Activated gamma-delta T cell treated with anti-CD3 and anti-CD28 coated beads, Interleukin-2, amount 50 U/mL, for 16 hours (primary cell): ENCODE measurements at regions not wholly inside any gene's neighbourhood (a gene's known extent, or its start where the extent isn't known, plus 50 kb on each side); places are given as distances from the start of the nearest gene placed in this dataset.
"Not testable (repeated sequence)": the region's sequence is repeated elsewhere in the genome, so short reads cannot be mapped to it uniquely, and the experiment has no call there.

Source experiments
- DNase-seq: peaks from one replicate; pipeline ENCODE4 v3.0.0-alpha.2; 2020; ENCODE audit warnings: low read depth

GRCh38 chr13:59415498-59415897, 748.2 kb downstream of the DIAPH3 start:
- DNase-seq, result no peak

DNA sequence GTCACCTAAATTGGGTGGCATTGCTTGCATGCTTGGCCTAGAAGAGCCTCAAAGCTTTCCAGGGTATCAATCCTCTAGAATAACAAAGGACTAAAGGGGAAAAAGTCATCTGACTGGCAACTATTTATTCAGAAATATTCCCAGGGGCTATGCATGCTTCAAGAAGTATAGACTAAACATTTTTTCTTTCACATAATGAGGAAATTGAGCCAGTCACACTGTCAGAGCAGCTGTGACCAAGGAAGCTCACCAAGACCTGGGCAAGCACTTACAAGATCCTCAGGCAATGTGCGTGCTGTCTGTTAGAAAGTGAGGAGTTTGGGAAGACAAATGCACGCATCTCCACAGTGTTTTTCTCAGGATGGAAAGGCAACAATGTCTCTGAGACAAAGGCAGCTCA, 747.2 kb downstream of the DIAPH3 start:
- no peak for DNase-seq

GRCh38 chr13:59422646-59423045, 741.1 kb downstream of the DIAPH3 start:
- DNase-seq, result no peak

- no peak for DNase-seq
Measured at GRCh38 chr13:59423708-59424340, 739.9 kb downstream of the DIAPH3 start.

DNA sequence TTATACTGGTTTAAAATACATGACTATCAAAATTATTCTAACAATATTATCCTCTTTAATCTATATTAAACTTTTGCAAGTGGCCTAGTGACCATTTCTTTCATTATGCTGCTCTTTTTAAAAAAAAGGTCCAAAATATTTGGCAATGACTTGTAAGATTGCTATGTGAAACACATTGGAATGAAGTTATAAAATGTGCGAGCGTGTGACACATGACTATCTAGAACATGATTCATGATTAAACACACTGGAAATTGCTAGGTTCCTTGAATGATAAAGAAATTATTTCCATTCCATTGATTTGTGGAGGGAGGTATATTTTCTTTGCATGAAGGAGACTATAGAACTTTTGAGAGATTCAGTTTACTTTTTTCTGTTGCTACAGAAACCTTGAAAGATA, 739.1 kb downstream of the DIAPH3 start:
- DNase-seq, result no peak

DNA sequence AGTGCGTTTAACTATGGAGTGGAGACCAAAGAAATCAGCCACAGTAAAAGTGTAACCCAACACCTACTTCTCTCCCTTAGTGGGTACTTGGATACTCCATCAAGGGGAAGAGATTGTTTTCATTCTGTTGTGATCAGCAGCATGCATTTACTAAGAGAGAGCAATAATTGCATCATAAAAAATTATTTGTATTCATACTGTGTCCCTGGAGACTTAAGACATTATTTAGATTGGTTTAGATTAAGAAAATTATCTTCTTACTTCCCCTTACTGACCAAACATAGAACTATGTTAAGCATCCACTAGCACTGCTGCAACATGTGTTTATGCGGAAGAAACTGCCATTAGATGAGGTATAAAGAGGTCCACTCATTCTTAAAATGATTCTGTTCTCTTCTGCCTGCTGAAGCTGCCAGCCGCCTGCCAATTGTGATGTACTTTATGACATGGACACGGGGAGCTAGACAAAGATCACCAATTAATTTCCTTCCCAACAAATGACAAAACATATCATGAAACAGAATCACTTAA, 738.5 kb downstream of the DIAPH3 start:
- DNase-seq, result no peak

- no peak for DNase-seq
Measured at GRCh38 chr13:59435024-59435423, 728.7 kb downstream of the DIAPH3 start.

- DNase-seq, result no peak
Measured at GRCh38 chr13:59437544-59438301, 726.0 kb downstream of the DIAPH3 start.

DNA sequence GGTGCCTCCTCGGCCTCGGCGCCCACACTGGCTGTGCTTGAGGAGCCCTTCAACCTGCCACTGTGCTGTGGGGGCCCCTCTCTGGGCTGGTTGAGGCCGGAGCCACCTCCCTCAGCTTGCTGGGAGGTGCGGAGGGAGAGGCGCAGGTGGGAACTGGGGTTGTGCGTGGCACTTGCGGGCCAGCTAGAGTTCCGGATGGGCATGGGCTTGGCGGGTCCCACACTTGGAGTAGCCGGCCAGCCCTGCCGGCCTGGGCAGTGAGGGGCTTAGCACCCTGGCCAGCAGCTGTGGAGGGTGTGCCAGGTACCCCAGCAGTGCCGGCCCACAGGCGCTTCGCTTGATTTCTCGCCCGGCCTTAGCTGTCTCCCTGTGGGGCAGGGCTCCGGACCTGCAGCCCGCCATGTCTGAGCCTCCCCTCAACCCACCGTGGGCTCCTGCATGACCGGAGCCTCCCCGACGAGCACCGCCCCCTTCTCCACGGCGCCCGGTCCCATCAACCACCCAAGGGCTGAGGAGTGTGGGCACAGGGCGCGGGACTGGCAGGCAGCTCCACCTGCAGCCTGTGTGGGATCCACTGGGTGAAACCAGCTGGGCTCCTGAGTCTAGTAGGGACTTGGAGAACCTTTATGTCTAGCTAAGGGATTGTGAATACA, 723.8 kb downstream of the DIAPH3 start:
- no peak for DNase-seq

- not testable (repeated sequence) for DNase-seq
Measured at GRCh38 chr13:59441068-59441467, 722.7 kb downstream of the DIAPH3 start.

GRCh38 chr13:59441596-59442280, 722.0 kb downstream of the DIAPH3 start:
- DNase-seq, result no peak

DNA sequence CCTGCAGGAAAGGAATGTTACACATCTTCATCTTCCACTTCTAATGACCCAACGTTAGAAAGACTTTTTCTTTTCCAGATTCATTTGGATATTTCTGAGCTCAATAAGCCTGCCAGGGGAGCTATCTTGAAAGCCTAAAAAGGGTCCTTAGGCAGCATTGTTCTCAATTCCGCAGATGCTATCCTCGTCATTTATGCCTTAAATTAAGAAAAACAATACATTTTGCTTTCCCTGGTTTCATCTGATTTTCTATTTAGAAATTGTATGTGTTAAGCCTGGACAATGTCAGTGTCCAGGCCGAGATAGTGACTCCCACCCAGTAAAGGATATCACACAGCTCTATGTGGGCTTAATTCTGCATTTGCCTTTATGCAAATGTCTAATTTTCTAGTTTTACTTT, 721.3 kb downstream of the DIAPH3 start:
- DNase-seq, result no peak

GRCh38 chr13:59442944-59443486, 720.7 kb downstream of the DIAPH3 start:
- no peak for DNase-seq

GRCh38 chr13:59444210-59444857, 719.4 kb downstream of the DIAPH3 start:
- no peak for DNase-seq

GRCh38 chr13:59445812-59446211, 717.9 kb downstream of the DIAPH3 start:
- DNase-seq, result no peak

- no peak for DNase-seq
Measured at GRCh38 chr13:59446391-59446790, 717.3 kb downstream of the DIAPH3 start.

GRCh38 chr13:59447031-59447430, 716.7 kb downstream of the DIAPH3 start:
- DNase-seq, result no peak

DNA sequence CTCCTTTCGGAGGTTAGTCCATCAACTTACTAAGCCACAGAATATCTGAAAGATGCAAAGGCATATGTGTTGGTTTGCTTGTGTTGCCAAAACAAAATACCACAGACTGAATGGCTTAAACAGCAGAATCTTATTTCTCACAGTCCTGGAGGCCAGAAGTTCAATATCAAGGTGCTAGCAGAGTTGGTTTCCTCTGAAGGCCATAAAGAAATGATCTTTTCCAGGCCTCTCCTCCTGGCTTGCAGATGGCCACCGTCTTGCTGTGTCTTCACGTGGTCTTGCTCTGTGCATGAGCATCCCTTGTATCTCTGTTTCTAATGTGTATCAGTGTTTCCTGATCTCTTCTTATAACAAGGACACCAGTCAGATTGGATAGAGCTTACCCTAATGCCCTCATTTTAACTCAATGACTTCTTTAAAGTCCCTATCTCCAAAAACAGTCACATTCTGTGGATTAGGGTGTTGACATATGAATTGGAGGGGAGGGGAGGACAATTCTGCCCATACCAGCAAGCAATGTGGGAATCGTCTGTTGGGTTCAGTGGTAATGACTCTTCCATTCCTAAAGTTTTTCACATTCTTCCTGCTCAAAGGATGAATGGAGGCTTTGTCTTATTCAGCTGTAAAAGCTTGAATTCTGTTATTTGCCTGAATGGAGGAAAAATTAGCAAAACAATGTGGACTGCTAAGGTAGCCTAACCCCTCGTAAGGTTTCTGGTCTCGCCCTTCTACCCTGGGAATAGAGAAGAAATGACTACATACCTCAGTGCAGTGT, 715.7 kb downstream of the DIAPH3 start:
- DNase-seq, result no peak

DNA sequence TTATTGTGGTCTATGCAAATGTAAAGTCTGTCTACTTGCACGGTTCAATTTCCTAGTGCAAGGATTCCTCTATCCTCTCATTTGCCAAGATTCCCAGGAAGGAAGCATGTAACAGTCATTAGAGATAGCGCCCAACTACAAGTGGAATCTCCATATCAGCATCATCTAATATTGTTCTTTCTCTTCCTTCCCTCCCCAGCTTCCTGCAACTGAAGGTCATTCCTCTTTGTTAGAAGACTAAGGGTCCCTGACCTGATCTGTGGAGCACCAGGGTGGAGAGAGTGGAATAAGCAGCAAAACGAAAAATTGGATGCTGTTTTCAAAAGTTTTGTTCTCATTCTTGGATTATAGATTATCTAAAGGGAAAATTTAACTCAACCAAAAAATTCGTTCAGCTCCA, 714.0 kb downstream of the DIAPH3 start:
- no peak for DNase-seq

GRCh38 chr13:59450229-59450628, 713.5 kb downstream of the DIAPH3 start:
- no peak for DNase-seq

GRCh38 chr13:59451236-59451635, 712.5 kb downstream of the DIAPH3 start:
- DNase-seq, result no peak
